ENCODE measurements at regions not wholly inside any gene's neighbourhood (a gene's known extent, or its start where the extent isn't known, plus 50 kb on each side); places are given as distances from the start of the nearest gene placed in this dataset.

DNA sequence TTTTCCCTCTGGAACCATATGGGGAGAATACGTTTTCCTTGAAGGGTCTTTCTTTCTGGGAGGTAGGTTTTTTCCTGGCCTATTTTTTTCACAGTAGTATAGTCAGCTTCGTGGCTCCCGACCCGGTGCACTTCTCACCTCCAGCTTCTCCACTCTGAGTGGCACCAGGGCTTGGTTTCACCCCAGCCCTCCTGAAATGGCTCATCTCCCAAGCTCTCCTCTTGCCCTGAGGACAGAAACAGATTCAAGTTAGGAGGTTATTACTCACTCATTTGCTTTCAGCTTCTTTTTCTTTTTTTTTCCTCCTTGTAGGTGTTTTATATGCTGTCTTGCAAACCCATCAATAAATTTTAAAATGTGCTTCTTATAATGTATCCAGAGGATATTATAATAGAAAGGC lies 199.3 kb downstream of the RFC3 start:
- ChIA-PET CTCF (no interaction called here), POLR2A (no interaction called here)
- Histone ChIP-seq H3K27ac (ENCODE audit: extremely low read depth, low read depth, low read length) (no peak overlapping the region), H3K9me3 (ENCODE audit: control insufficient read depth, insufficient read depth, low read depth, low read length) (no peaks in the 10 kb centered on the region), H3K4me3 (ENCODE audit: low read depth, low read length) (no peak overlapping the region), H3K36me3 (ENCODE audit: control insufficient read depth in 2 of 2, insufficient read depth in 1 of 2, low read length in 2 of 2) (no peaks in the 10 kb centered on the region), H3K4me1 (ENCODE audit: control insufficient read depth, insufficient read depth, low read length) (no peaks in the 10 kb centered on the region)
- TF ChIP-seq ZBTB7A (tag by site-specific recombination; IDR thresholded peaks at IDR 0.05; ENCODE audit: low read depth) (no peak), ZEB2 (tag by site-specific recombination; IDR thresholded peaks at IDR 0.05) (no peak), ZNF248 (tag by site-specific recombination; IDR thresholded peaks at IDR 0.05) (no peak), KLF8 (tag by site-specific recombination; IDR thresholded peaks at IDR 0.05) (no peak), ZNF155 (tag by site-specific recombination; IDR thresholded peaks at IDR 0.05) (no peak)

DNA sequence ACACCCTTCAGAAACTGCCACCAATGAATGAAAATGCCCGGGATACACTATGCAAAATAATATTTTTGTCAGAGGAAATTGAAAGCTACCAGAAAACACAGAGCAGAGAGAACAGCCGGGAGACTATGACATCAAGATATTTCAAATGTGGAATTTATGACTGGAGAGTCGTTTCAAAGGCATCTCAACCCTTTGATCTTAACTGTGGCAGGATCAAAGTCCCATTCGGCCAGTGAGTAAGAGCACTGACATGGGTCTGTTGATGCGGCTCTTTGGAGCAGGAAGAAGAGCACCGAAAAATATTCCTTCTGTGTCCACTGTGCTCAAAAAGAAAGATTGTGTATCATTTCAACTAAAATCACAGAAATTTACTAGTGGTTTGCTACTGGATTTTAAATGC lies 201.9 kb downstream of the RFC3 start:
- H3K27ac ChIP-seq (ENCODE audit: extremely low read depth, low read depth, low read length) = no peak overlapping the region
- no peak overlapping the region for H3K4me3 ChIP-seq (ENCODE audit: low read depth, low read length)
- CTCF ChIA-PET = no interaction called here
- POLR2A ChIA-PET = no interaction called here
- no peaks in the 10 kb centered on the region for H3K4me1 ChIP-seq (ENCODE audit: control insufficient read depth, insufficient read depth, low read length)
- no peak for TF ChIP-seq ZNF175 (tag by site-specific recombination; IDR thresholded peaks at IDR 0.05)
- no peak for TF ChIP-seq ZNF114 (tag by site-specific recombination; IDR thresholded peaks at IDR 0.05)
- TF ChIP-seq ZBTB20 (tag by site-specific recombination; IDR thresholded peaks at IDR 0.05) = no peak
- no peak for TF ChIP-seq ZNF529 (tag by site-specific recombination; IDR thresholded peaks at IDR 0.05; ENCODE audit: insufficient replicate concordance)
- TF ChIP-seq ZNF473 (tag by site-specific recombination; IDR thresholded peaks at IDR 0.05) = no peak
- no peak for TF ChIP-seq ZNF629 (tag by site-specific recombination; IDR thresholded peaks at IDR 0.05)
- TF ChIP-seq, protein P1, sequence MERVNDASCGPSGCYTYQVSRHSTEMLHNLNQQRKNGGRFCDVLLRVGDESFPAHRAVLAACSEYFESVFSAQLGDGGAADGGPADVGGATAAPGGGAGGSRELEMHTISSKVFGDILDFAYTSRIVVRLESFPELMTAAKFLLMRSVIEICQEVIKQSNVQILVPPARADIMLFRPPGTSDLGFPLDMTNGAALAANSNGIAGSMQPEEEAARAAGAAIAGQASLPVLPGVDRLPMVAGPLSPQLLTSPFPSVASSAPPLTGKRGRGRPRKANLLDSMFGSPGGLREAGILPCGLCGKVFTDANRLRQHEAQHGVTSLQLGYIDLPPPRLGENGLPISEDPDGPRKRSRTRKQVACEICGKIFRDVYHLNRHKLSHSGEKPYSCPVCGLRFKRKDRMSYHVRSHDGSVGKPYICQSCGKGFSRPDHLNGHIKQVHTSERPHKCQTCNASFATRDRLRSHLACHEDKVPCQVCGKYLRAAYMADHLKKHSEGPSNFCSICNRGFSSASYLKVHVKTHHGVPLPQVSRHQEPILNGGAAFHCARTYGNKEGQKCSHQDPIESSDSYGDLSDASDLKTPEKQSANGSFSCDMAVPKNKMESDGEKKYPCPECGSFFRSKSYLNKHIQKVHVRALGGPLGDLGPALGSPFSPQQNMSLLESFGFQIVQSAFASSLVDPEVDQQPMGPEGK (tag by site-specific recombination; IDR thresholded peaks at IDR 0.05) = no peak
- no peak for TF ChIP-seq GLIS1 (tag by site-specific recombination; IDR thresholded peaks at IDR 0.05)
- TF ChIP-seq, protein P2, sequence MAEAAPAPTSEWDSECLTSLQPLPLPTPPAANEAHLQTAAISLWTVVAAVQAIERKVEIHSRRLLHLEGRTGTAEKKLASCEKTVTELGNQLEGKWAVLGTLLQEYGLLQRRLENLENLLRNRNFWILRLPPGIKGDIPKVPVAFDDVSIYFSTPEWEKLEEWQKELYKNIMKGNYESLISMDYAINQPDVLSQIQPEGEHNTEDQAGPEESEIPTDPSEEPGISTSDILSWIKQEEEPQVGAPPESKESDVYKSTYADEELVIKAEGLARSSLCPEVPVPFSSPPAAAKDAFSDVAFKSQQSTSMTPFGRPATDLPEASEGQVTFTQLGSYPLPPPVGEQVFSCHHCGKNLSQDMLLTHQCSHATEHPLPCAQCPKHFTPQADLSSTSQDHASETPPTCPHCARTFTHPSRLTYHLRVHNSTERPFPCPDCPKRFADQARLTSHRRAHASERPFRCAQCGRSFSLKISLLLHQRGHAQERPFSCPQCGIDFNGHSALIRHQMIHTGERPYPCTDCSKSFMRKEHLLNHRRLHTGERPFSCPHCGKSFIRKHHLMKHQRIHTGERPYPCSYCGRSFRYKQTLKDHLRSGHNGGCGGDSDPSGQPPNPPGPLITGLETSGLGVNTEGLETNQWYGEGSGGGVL (tag by site-specific recombination; IDR thresholded peaks at IDR 0.05) = no peak
- no peaks in the 10 kb centered on the region for H3K9me3 ChIP-seq (ENCODE audit: control insufficient read depth, insufficient read depth, low read depth, low read length)
- no peaks in the 10 kb centered on the region for H3K36me3 ChIP-seq (ENCODE audit: control insufficient read depth in 2 of 2, insufficient read depth in 1 of 2, low read length in 2 of 2)

DNA sequence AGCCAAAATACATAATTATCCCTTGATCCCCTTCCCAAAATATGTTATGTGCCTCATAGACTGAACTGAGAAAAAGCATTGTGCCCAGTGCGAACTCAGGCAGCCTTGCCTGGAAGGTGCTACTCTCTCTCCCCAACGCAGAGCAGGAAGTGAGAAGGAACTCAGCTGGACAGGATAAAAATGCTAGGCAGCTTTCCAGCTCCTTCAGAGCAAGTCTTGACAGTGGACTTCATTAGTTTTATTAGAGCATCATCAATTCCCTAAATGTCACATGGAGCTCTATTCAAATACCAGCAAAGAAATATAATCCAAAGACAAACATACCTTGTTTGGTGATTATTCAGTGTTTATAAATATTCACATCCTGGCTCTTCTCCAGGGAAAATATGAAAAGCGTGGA lies 202.4 kb downstream of the RFC3 start:
- POLR2A ChIA-PET = no interaction called here
- Histone ChIP-seq H3K9me3 (ENCODE audit: control insufficient read depth, insufficient read depth, low read depth, low read length) (no peaks in the 10 kb centered on the region), H3K4me3 (ENCODE audit: low read depth, low read length) (no peak overlapping the region), H3K27ac (ENCODE audit: extremely low read depth, low read depth, low read length) (no peak overlapping the region), H3K4me1 (ENCODE audit: control insufficient read depth, insufficient read depth, low read length) (no peaks in the 10 kb centered on the region), H3K36me3 (ENCODE audit: control insufficient read depth in 2 of 2, insufficient read depth in 1 of 2, low read length in 2 of 2) (no peaks in the 10 kb centered on the region)
- TF ChIP-seq ZFHX2 (tag by site-specific recombination; conservative IDR thresholded peaks at IDR 0.05) = no peak
- no peak for TF ChIP-seq WT1 (tag by site-specific recombination; IDR thresholded peaks at IDR 0.05)
- TF ChIP-seq ZNF114 (tag by site-specific recombination; IDR thresholded peaks at IDR 0.05) = no peak
- no peak for TF ChIP-seq ZNF211 (tag by site-specific recombination; IDR thresholded peaks at IDR 0.05; ENCODE audit: low read depth)
- TF ChIP-seq, protein P3, sequence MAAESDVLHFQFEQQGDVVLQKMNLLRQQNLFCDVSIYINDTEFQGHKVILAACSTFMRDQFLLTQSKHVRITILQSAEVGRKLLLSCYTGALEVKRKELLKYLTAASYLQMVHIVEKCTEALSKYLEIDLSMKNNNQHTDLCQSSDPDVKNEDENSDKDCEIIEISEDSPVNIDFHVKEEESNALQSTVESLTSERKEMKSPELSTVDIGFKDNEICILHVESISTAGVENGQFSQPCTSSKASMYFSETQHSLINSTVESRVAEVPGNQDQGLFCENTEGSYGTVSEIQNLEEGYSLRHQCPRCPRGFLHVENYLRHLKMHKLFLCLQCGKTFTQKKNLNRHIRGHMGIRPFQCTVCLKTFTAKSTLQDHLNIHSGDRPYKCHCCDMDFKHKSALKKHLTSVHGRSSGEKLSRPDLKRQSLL (tag by site-specific recombination; IDR thresholded peaks at IDR 0.05) = no peak
- no peak for TF ChIP-seq ZNF792 (tag by site-specific recombination; IDR thresholded peaks at IDR 0.05)
- no peak for TF ChIP-seq HOXA7 (CRISPR knock-in tag; IDR thresholded peaks at IDR 0.05; ENCODE audit: borderline replicate concordance)
- TF ChIP-seq ZNF157 (tag by site-specific recombination; IDR thresholded peaks at IDR 0.05) = no peak
- no peak for TF ChIP-seq ZNF248 (tag by site-specific recombination; IDR thresholded peaks at IDR 0.05)
- CTCF ChIA-PET = no interaction called here
